ENCODE measurements at regions not wholly inside any gene's neighbourhood (a gene's known extent, or its start where the extent isn't known, plus 50 kb on each side); places are given as distances from the start of the nearest gene placed in this dataset.

GRCh38 chr5:110008131-110008530, 318.4 kb downstream of the MAN2A1 start:
- TF ChIP-seq CTCF (IDR thresholded peaks at IDR 0.05; ENCODE audit: control extremely low read depth, extremely low read depth, low read depth, missing control alignments) = no peak
- ChIA-PET CTCF (no interaction called here), POLR2A (no interaction called here)
- no peak for DNase-seq (ENCODE audit: extremely low spot score)

- POLR2A ChIA-PET = no interaction called here
- TF ChIP-seq CTCF (IDR thresholded peaks at IDR 0.05; ENCODE audit: control extremely low read depth, extremely low read depth, low read depth, missing control alignments) = no peak
- DNase-seq (ENCODE audit: extremely low spot score) = no peak
- CTCF ChIA-PET = interaction anchor here (1.2 kb wide), 2 partner anchors 33 to 98 kb away, joined by 3 to 5 read pairs; no protein-coding TSS in a partner anchor
These were observed 322.4 kb downstream of the MAN2A1 start for GRCh38 chr5:110012145-110012544.

- POLR2A ChIA-PET = no interaction called here
- CTCF ChIA-PET = no interaction called here
- DNase-seq (ENCODE audit: extremely low spot score) = no peak
- TF ChIP-seq CTCF (IDR thresholded peaks at IDR 0.05; ENCODE audit: control extremely low read depth, extremely low read depth, low read depth, missing control alignments) = no peak
These were observed 323.3 kb downstream of the MAN2A1 start for GRCh38 chr5:110013017-110013416.

GRCh38 chr5:110017854-110018253, 328.1 kb downstream of the MAN2A1 start:
- no peak for TF ChIP-seq CTCF (IDR thresholded peaks at IDR 0.05; ENCODE audit: control extremely low read depth, extremely low read depth, low read depth, missing control alignments)
- ChIA-PET CTCF (interaction anchor here (1.0 kb wide), 1 partner anchor 11 kb away, joined by 3 read pairs; no protein-coding TSS in a partner anchor), POLR2A (no interaction called here)
- DNase-seq (ENCODE audit: extremely low spot score) = no peak

GRCh38 chr5:110018509-110018908, 328.8 kb downstream of the MAN2A1 start:
- DNase-seq (ENCODE audit: extremely low spot score) = no peak
- CTCF ChIA-PET = interaction anchor here (1.0 kb wide), 1 partner anchor 12 kb away, joined by 3 read pairs; no protein-coding TSS in a partner anchor
- TF ChIP-seq CTCF (IDR thresholded peaks at IDR 0.05; ENCODE audit: control extremely low read depth, extremely low read depth, low read depth, missing control alignments) = no peak
- POLR2A ChIA-PET = no interaction called here

GRCh38 chr5:110019119-110019518, 329.4 kb downstream of the MAN2A1 start:
- DNase-seq (ENCODE audit: extremely low spot score) = no peak
- ChIA-PET CTCF (interaction anchor here (1.0 kb wide), 1 partner anchor 12 kb away, joined by 3 read pairs; no protein-coding TSS in a partner anchor), POLR2A (no interaction called here)
- TF ChIP-seq CTCF (IDR thresholded peaks at IDR 0.05; ENCODE audit: control extremely low read depth, extremely low read depth, low read depth, missing control alignments) = no peak

- DNase-seq (ENCODE audit: extremely low spot score) = no peak
- ChIA-PET POLR2A (no interaction called here), CTCF (no interaction called here)
- no peak for TF ChIP-seq CTCF (IDR thresholded peaks at IDR 0.05; ENCODE audit: control extremely low read depth, extremely low read depth, low read depth, missing control alignments)
These were observed 330.1 kb downstream of the MAN2A1 start for GRCh38 chr5:110019780-110020179.

Data from GM10248 (cell line).